Activated T-helper 17 cell treated with anti-CD3 and anti-CD28 coated beads, Interleukin-2, amount 50 U/mL, for 72 hours (primary cell): ENCODE measurements at regions not wholly inside any gene's neighbourhood (a gene's known extent, or its start where the extent isn't known, plus 50 kb on each side); places are given as distances from the start of the nearest gene placed in this dataset.

Experiments used
- ATAC-seq: fragments of 150-1000 bp; cut with Tn5 transposase; replicated peaks from 2 replicates; pipeline ENCODE4 v1.10.0; 2021; ENCODE audit warnings: mild to moderate bottlenecking, moderate library complexity
- H3K27ac Mint-ChIP-seq: one replicate; pipeline ENCODE4 v1.8.0; 2022; ENCODE audit warnings: mixed read lengths
- H3K27me3 Mint-ChIP-seq: one replicate; pipeline ENCODE4 v1.8.0; 2022; ENCODE audit warnings: mixed read lengths
- H3K36me3 Mint-ChIP-seq: one replicate; pipeline ENCODE4 v1.8.0; 2022; ENCODE audit warnings: low read depth, mild to moderate bottlenecking, mixed read lengths
- H3K4me1 Mint-ChIP-seq: one replicate; pipeline ENCODE4 v1.8.0; 2022; ENCODE audit warnings: mixed read lengths
- H3K4me3 Mint-ChIP-seq: one replicate; pipeline ENCODE4 v1.8.0; 2022; ENCODE audit warnings: mild to moderate bottlenecking, mixed read lengths
- H3K9me3 Mint-ChIP-seq: one replicate; pipeline ENCODE4 v1.8.0; 2022; ENCODE audit warnings: mixed read lengths

- ATAC-seq: no peak
- Mint-ChIP-seq H3K4me1 (no peaks in the 10 kb centered on the region), H3K36me3 (no peaks in the 10 kb centered on the region), H3K27ac (no peak overlapping the region), H3K27me3 (peaks cover 15% of the 10 kb centered on the region), H3K4me3 (no peak overlapping the region), H3K9me3 (no peaks in the 10 kb centered on the region)
Measured at GRCh38 chr4:8672486-8672885, 79.9 kb downstream of the CPZ start.

- no peak for ATAC-seq
- H3K36me3 Mint-ChIP-seq: no peaks in the 10 kb centered on the region
- peaks cover 15% of the 10 kb centered on the region for H3K27me3 Mint-ChIP-seq
- no peaks in the 10 kb centered on the region for H3K4me1 Mint-ChIP-seq
- no peak overlapping the region for H3K4me3 Mint-ChIP-seq
- H3K9me3 Mint-ChIP-seq: no peaks in the 10 kb centered on the region
- H3K27ac Mint-ChIP-seq: no peak overlapping the region
Measured at GRCh38 chr4:8671712-8672290, 79.2 kb downstream of the CPZ start.
